IMR-90 (cell line): ENCODE measurements at regions not wholly inside any gene's neighbourhood (a gene's known extent, or its start where the extent isn't known, plus 50 kb on each side); places are given as distances from the start of the nearest gene placed in this dataset.

ENCODE experiments used
- ATAC-seq: fragments of 200-7000 bp; cut with Tn5 transposase; 2 replicates; pipeline ENCODE4 v1.9.1; 2020; ENCODE audit warnings: low read depth, mild to moderate bottlenecking, moderate library complexity
- BruUV-seq: library from RNA; stranded (reverse); fragments of 400-500 nt; replicated peaks from 2 replicates; lab custom pipeline; 2021; lab: Mats Ljungman, UMichigan
- CTCF ChIA-PET: fragments of 300-600 bp; formaldehyde crosslinking; extraction: SDS; loops from one replicate; lab custom pipeline; 2021; ENCODE audit warnings: antibody characterized with exemption; lab: Yijun Ruan, JAX
- POLR2A ChIA-PET: fragments of 300-600 bp; sonication (Branson Sonifier 250); formaldehyde crosslinking; loops from one replicate; lab custom pipeline; 2022; ENCODE audit warnings: antibody characterized with exemption; ENCODE audit not compliant: unreplicated experiment; lab: Charles Lee
- DNase-seq: peaks from one replicate; pipeline ENCODE4 v3.0.0; 2013
- H2AFZ ChIP-seq: replicated peaks from 2 replicates; pipeline ENCODE3; 2013; ENCODE audit warnings: low read length, mild to moderate bottlenecking; ENCODE audit not compliant: poor library complexity
- H2AK5ac ChIP-seq: 2 replicates; pipeline ENCODE4 v1.6.1; 2013; ENCODE audit warnings: low read depth, low read length, inconsistent platforms
- H2AK9ac ChIP-seq: replicated peaks from 2 replicates; pipeline ENCODE3; 2013; ENCODE audit warnings: mild to moderate bottlenecking, low read depth, low read length, moderate library complexity; ENCODE audit not compliant: poor library complexity
- H2BK120ac ChIP-seq: 2 replicates; pipeline ENCODE4 v1.6.1; 2013; ENCODE audit warnings: low read depth, low read length, inconsistent platforms
- H2BK15ac ChIP-seq: 3 replicates; pipeline ENCODE4 v1.6.1; 2013; ENCODE audit warnings: low read depth, low read length, inconsistent platforms
- H2BK20ac ChIP-seq: 2 replicates; pipeline ENCODE4 v1.6.1; 2013; ENCODE audit warnings: low read depth, mild to moderate bottlenecking, inconsistent platforms, low read length, moderate library complexity
- H2BK5ac ChIP-seq: 2 replicates; pipeline ENCODE4 v1.6.1; 2013; ENCODE audit warnings: mild to moderate bottlenecking, low read depth, low read length, inconsistent platforms; ENCODE audit not compliant: poor library complexity, severe bottlenecking
- H3K14ac ChIP-seq: replicated peaks from 2 replicates; pipeline ENCODE4 v1.6.1; 2013; ENCODE audit warnings: low read depth, low read length, inconsistent platforms
- H3K18ac ChIP-seq: 2 replicates; pipeline ENCODE4 v1.6.1; 2013; ENCODE audit warnings: low read depth, low read length, control low read depth
- H3K23ac ChIP-seq: 2 replicates; pipeline ENCODE4 v1.6.1; 2013; ENCODE audit warnings: low read depth, low read length, inconsistent platforms
- H3K27ac ChIP-seq: 2 replicates; pipeline ENCODE4 v1.5.1; 2013; ENCODE audit warnings: mild to moderate bottlenecking, control low read depth, low read length; ENCODE audit not compliant: insufficient read depth
- H3K27me3 ChIP-seq: 2 replicates; pipeline ENCODE4 v1.6.1; 2013; ENCODE audit warnings: low read length; ENCODE audit not compliant: control insufficient read depth, insufficient read depth
- H3K36me3 ChIP-seq: 2 replicates; pipeline ENCODE4 v1.6.1; 2013; ENCODE audit warnings: low read length, mixed read lengths; ENCODE audit not compliant: control insufficient read depth, insufficient read depth
- H3K4ac ChIP-seq: 2 replicates; pipeline ENCODE4 v1.6.1; 2013; ENCODE audit warnings: low read depth, low read length, inconsistent platforms
- H3K4me1 ChIP-seq: 2 replicates; pipeline ENCODE4 v1.6.1; 2013; ENCODE audit warnings: low read length, mixed read lengths; ENCODE audit not compliant: control insufficient read depth, insufficient read depth
- H3K4me2 ChIP-seq: 2 replicates; pipeline ENCODE4 v1.6.1; 2013; ENCODE audit warnings: low read depth, mild to moderate bottlenecking, control low read depth, low read length, moderate library complexity
- H3K4me3 ChIP-seq: 2 replicates; pipeline ENCODE4 v1.5.1; 2013; ENCODE audit warnings: low read depth, mild to moderate bottlenecking, control low read depth, low read length, moderate library complexity; ENCODE audit not compliant: insufficient read depth
- H3K56ac ChIP-seq: 2 replicates; pipeline ENCODE4 v1.6.1; 2013; ENCODE audit warnings: low read length, inconsistent platforms; ENCODE audit not compliant: insufficient read depth; ENCODE audit errors: extremely low read depth
- H3K79me1 ChIP-seq, 2 experiments: 2 replicates each; pipeline ENCODE4 v1.6.1; 2013; ENCODE audit warnings: low read length in 2 of 2, inconsistent platforms in 1 of 2, low read depth in 1 of 2
- H3K9ac ChIP-seq: 2 replicates; pipeline ENCODE4 v1.6.1; 2013; ENCODE audit warnings: low read depth, low read length, control low read depth
- H3K9me1 ChIP-seq: 2 replicates; pipeline ENCODE4 v1.6.1; 2013; ENCODE audit warnings: low read length, inconsistent platforms; ENCODE audit not compliant: insufficient read depth
- H3K9me3 ChIP-seq: 2 replicates; pipeline ENCODE4 v1.6.1; 2013; ENCODE audit warnings: low read length; ENCODE audit not compliant: control insufficient read depth, insufficient read depth
- H4K20me1 ChIP-seq: 2 replicates; pipeline ENCODE4 v1.6.1; 2013; ENCODE audit warnings: low read length, inconsistent platforms; ENCODE audit not compliant: insufficient read depth
- H4K5ac ChIP-seq: 2 replicates; pipeline ENCODE4 v1.6.1; 2013; ENCODE audit warnings: mild to moderate bottlenecking, low read depth, low read length, control low read depth
- H4K8ac ChIP-seq, 2 experiments: 2 replicates each; pipeline ENCODE4 v1.6.1; 2013; ENCODE audit warnings: low read depth in 2 of 2, low read length in 2 of 2, control low read depth in 1 of 2, inconsistent platforms in 1 of 2
- H4K91ac ChIP-seq: 2 replicates; pipeline ENCODE4 v1.6.1; 2013; ENCODE audit warnings: low read depth, low read length, inconsistent platforms; ENCODE audit not compliant: insufficient read depth
- BHLHE40 ChIP-seq: fragments of 150-350 bp; IDR thresholded peaks from 2 replicates; pipeline ENCODE4 v1.6.1; 2016; ENCODE audit warnings: mild to moderate bottlenecking, low read depth, low read length
- CEBPB ChIP-seq: IDR thresholded peaks from 2 replicates; pipeline ENCODE4 v1.6.1; 2012; ENCODE audit warnings: low read depth, low read length, improper control_type of control experiment
- CHD1 ChIP-seq: IDR thresholded peaks from 2 replicates; pipeline ENCODE4 v1.6.1; 2012; ENCODE audit warnings: low read depth, low read length, improper control_type of control experiment
- FOS ChIP-seq: fragments of 150-350 bp; IDR thresholded peaks from 2 replicates; pipeline ENCODE4 v1.6.1; 2016; ENCODE audit warnings: low read depth, low read length
- MAFK ChIP-seq: IDR thresholded peaks from 2 replicates; pipeline ENCODE4 v1.6.1; 2012; ENCODE audit warnings: low read depth, low read length, improper control_type of control experiment
- MAZ ChIP-seq: IDR thresholded peaks from 2 replicates; pipeline ENCODE4 v1.6.1; 2012; ENCODE audit warnings: low read depth, mild to moderate bottlenecking, low read length, improper control_type of control experiment, moderate library complexity, borderline replicate concordance
- MXI1 ChIP-seq: IDR thresholded peaks from 2 replicates; pipeline ENCODE4 v1.6.1; 2012; ENCODE audit warnings: low read depth, mild to moderate bottlenecking, low read length, moderate library complexity, borderline replicate concordance
- NFE2L2 ChIP-seq: fragments of 150-350 bp; IDR thresholded peaks from 2 replicates; pipeline ENCODE4 v1.6.1; 2016; ENCODE audit warnings: low read depth, mild to moderate bottlenecking, low read length
- POLR2A ChIP-seq: IDR thresholded peaks from 2 replicates; pipeline ENCODE4 v1.6.1; 2012; ENCODE audit warnings: mild to moderate bottlenecking, low read depth, low read length
- RAD21 ChIP-seq: IDR thresholded peaks from 2 replicates; pipeline ENCODE4 v1.6.1; 2012; ENCODE audit warnings: low read length, improper control_type of control experiment
- RCOR1 ChIP-seq: IDR thresholded peaks from 2 replicates; pipeline ENCODE4 v1.6.1; 2012; ENCODE audit warnings: mild to moderate bottlenecking, low read length, improper control_type of control experiment; ENCODE audit not compliant: insufficient replicate concordance
- RFX5 ChIP-seq: IDR thresholded peaks from 2 replicates; pipeline ENCODE4 v1.8.0; 2012; ENCODE audit warnings: low read depth, mild to moderate bottlenecking, low read length, moderate library complexity
- SMC3 ChIP-seq: fragments of 150-350 bp; IDR thresholded peaks from 2 replicates; pipeline ENCODE4 v1.6.1; 2016; ENCODE audit warnings: low read depth, mild to moderate bottlenecking, antibody characterized with exemption, low read length, moderate library complexity
- WGBS, 2 experiments: methylation state at CpG; one replicate each; pipeline versions ENCODE4 v1.1.5 to v1.1.7; 2013; ENCODE audit warnings: missing lambda C conversion rate in 2 of 2; ENCODE audit not compliant: insufficient read length in 1 of 2; ENCODE audit errors: extremely low coverage in 2 of 2; 5-methylcytosine and 5-hydroxymethylcytosine counted together
- dilution Hi-C: fragments of 300-500 bp; cut with HindIII; formaldehyde crosslinking; loops from one replicate; pipeline ENCODE4 v1.14.3; 2018; ENCODE audit warnings: low sequenced_read_pairs; ENCODE audit not compliant: unreplicated experiment
- in situ Hi-C: fragments of 300-500 bp; cut with MboI; formaldehyde crosslinking; loops from 3 replicates; pipeline ENCODE4 v1.14.3; 2019; ENCODE audit warnings: low sequenced_read_pairs, inconsistent platforms, mixed read lengths
- intact Hi-C: fragments of 100-400 bp; cut with micrococcal nuclease; formaldehyde crosslinking; loops from 2 replicates; pipeline ENCODE4 v1.10.0; 2022
- TF ChIP-seq, protein P1 (sequence below): fragments of 150-350 bp; IDR thresholded peaks from 2 replicates; pipeline ENCODE4 v1.6.1; 2016; ENCODE audit warnings: low read depth, mild to moderate bottlenecking, low read length, moderate library complexity, borderline replicate concordance
- TF ChIP-seq, protein P2 (sequence below): conservative IDR thresholded peaks from 2 replicates; pipeline ENCODE4 v1.5.1; 2012; ENCODE audit warnings: mild to moderate bottlenecking, low read depth, low read length, improper control_type of control experiment
- TF ChIP-seq, protein P3 (sequence below): fragments of 150-350 bp; IDR thresholded peaks from 2 replicates; pipeline ENCODE4 v1.6.1; 2017; ENCODE audit warnings: mild to moderate bottlenecking, antibody characterized with exemption, low read length, low read depth

DNA sequence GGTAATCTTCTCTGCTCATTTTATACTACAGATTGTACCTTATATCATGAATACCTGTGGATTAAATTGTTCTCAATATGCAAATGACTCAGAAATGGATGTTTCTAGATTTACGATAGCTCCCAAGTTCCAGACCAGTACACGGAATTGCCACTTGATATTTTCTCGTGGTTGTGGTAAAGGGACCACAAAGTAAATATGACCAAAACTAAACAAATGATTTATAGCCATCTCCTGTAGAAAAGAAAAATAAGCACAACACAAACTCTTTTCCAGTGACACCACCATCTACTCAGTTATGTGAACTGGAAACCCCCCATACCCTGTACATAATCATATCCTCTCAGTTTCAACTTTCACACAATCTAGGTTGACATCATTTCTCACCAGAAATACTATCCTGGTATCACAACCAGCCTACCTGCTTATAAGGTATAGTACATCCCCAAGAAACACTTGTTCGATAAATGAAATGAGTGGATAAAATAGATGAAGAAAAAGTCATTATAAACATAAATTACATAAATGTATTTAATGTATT is 172.3 kb downstream of the ADGRL4 start:
- Histone ChIP-seq H3K27me3 (no peaks in the 10 kb centered on the region), H3K9me1 (no peaks in the 10 kb centered on the region), H2BK120ac (no peak overlapping the region), H3K36me3 (no peaks in the 10 kb centered on the region), H2BK15ac (no peak overlapping the region), H3K4me1 (peaks cover 7% of the 10 kb centered on the region; the same call in 1 of the 2 replicates), H2BK20ac (peak overlapping the region; percentile 51; the same call in 1 of the 2 replicates), H4K20me1 (no peaks in the 10 kb centered on the region), H2AK9ac (no peak overlapping the region), H3K9me3 (no peaks in the 10 kb centered on the region), H4K91ac (no peak overlapping the region), H3K4ac (no peak overlapping the region), H3K56ac (no peak overlapping the region), H3K27ac (no peak overlapping the region), H3K4me2 (no peak overlapping the region), H3K9ac (no peak overlapping the region), H3K18ac (no peak overlapping the region), H4K5ac (no peak overlapping the region), H4K8ac (no peak overlapping the region), H2AK5ac (no peak overlapping the region), H3K4me3 (no peak overlapping the region), H2AFZ (no peak overlapping the region), H3K23ac (no peak overlapping the region), H3K79me1 (no peaks in the 10 kb centered on the region), H3K14ac (no peak overlapping the region), H2BK5ac (no peak overlapping the region)
- CTCF ChIA-PET = no interaction called here
- DNase-seq = no peak
- dilution Hi-C loops (no loop called here), in situ Hi-C loops (no loop called here), intact Hi-C loops (loop anchor here (5.0 kb wide), 1 partner anchor 217 kb away; no protein-coding TSS in a partner anchor)
- no peak for TF ChIP-seq CEBPB
- TF ChIP-seq SMC3 = no peak
- no peak for TF ChIP-seq RAD21
- TF ChIP-seq, protein P1, sequence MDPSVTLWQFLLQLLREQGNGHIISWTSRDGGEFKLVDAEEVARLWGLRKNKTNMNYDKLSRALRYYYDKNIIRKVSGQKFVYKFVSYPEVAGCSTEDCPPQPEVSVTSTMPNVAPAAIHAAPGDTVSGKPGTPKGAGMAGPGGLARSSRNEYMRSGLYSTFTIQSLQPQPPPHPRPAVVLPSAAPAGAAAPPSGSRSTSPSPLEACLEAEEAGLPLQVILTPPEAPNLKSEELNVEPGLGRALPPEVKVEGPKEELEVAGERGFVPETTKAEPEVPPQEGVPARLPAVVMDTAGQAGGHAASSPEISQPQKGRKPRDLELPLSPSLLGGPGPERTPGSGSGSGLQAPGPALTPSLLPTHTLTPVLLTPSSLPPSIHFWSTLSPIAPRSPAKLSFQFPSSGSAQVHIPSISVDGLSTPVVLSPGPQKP = no peak
- no peak for TF ChIP-seq BHLHE40
- TF ChIP-seq FOS = no peak
- TF ChIP-seq NFE2L2 = no peak
- TF ChIP-seq MAZ = no peak
- TF ChIP-seq MAFK = no peak
- TF ChIP-seq, protein P2, sequence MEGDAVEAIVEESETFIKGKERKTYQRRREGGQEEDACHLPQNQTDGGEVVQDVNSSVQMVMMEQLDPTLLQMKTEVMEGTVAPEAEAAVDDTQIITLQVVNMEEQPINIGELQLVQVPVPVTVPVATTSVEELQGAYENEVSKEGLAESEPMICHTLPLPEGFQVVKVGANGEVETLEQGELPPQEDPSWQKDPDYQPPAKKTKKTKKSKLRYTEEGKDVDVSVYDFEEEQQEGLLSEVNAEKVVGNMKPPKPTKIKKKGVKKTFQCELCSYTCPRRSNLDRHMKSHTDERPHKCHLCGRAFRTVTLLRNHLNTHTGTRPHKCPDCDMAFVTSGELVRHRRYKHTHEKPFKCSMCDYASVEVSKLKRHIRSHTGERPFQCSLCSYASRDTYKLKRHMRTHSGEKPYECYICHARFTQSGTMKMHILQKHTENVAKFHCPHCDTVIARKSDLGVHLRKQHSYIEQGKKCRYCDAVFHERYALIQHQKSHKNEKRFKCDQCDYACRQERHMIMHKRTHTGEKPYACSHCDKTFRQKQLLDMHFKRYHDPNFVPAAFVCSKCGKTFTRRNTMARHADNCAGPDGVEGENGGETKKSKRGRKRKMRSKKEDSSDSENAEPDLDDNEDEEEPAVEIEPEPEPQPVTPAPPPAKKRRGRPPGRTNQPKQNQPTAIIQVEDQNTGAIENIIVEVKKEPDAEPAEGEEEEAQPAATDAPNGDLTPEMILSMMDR = no peak
- no peak for TF ChIP-seq RFX5
- TF ChIP-seq CHD1 = no peak
- no peak for TF ChIP-seq RCOR1
- no peak for TF ChIP-seq POLR2A
- TF ChIP-seq MXI1 = no peak
- TF ChIP-seq, protein P3, sequence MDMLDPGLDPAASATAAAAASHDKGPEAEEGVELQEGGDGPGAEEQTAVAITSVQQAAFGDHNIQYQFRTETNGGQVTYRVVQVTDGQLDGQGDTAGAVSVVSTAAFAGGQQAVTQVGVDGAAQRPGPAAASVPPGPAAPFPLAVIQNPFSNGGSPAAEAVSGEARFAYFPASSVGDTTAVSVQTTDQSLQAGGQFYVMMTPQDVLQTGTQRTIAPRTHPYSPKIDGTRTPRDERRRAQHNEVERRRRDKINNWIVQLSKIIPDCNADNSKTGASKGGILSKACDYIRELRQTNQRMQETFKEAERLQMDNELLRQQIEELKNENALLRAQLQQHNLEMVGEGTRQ = no peak
- no TSS peak for BruUV-seq
- no CpG with 5 or more reads among the region's 4 CpGs for WGBS, 2 experiments
- POLR2A ChIA-PET = no interaction called here
- ATAC-seq = no peak
